SK-MEL-5 (cell line): ENCODE measurements at regions not wholly inside any gene's neighbourhood (a gene's known extent, or its start where the extent isn't known, plus 50 kb on each side); places are given as distances from the start of the nearest gene placed in this dataset.
"Not testable (repeated sequence)": the region's sequence is repeated elsewhere in the genome, so short reads cannot be mapped to it uniquely, and the experiment has no call there.

Experiments
- DNase-seq: peaks from one replicate; pipeline ENCODE4 v3.0.0-alpha.2; 2016; ENCODE audit warnings: low read depth, low spot score
- in situ Hi-C: cut with HindIII; loops from 2 replicates; pipeline ENCODE4 v1.10.0; 2016; ENCODE audit warnings: low sequenced_read_pairs, high pct_unique_total_duplicates, low pct_unique_long_range_greater_than_20kb

DNA sequence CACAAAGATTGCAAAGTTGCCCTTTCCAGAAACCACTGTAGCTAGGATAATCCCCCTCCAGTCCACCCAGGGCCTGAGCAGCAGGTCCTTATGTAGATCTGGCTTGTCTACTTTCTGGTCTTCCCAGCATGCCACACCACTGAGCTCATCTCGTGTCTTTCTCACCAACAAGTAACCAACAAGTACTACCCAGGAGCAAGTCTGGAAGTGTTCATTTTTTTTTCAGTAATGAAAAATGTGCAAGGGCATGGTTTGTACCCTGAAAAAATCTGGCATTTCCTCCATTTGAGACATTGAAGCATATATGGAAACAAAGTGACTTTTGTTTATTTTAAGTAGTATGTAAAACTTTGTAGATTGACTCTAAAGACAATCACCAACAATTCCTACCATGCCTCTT, 120.8 kb downstream of the INHBA start:
- in situ Hi-C loops, result no loop called here
- no peak for DNase-seq

GRCh38 chr7:41581041-41581440, 121.8 kb downstream of the INHBA start:
- in situ Hi-C loops, result no loop called here
- no peak for DNase-seq

DNA sequence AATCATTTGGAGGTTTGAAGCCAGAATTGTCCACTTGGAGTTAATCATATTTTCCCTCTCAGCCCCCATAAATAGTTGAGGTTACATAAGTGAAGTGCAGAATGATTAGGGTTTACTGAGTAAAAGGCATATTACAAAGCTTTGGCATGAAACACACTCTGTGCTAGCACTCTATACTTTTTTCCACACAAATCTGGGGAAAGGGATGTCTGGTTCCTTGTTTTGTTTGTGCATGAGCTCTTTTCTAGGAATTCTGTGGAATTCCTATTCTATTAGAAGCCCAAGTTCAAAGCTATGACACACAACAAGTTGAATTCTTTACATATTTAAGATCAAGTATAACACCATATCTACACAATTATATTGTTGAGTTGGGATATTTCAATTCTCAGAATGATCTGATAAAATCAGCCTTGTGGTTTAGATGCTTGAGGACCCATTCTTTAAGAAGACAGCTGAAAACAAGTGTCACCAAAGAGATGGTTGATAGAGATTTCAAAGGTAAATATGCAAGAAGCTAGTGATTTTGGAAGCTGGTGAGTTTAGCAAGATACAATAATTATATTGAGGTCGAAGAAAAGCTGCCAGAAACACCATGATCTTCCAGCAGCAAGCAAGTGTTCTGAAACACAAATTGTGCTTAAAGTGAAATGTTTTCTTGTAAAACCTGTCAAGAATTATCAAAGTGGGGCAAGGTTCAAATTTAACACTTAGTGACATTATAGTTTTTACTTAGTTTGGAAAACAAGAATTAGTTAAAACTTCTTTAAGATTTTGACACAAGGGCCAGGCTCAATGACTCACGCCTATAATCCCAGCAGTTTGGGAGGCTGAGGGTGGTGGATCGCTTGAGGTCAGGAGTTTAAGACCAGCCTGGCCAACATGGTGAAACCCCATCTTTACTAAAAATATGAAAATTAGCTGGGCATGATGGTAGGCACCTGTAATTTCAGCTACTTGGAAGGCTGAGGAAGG, 122.6 kb downstream of the INHBA start:
- in situ Hi-C loops, result no loop called here
- DNase-seq, result no peak

DNA sequence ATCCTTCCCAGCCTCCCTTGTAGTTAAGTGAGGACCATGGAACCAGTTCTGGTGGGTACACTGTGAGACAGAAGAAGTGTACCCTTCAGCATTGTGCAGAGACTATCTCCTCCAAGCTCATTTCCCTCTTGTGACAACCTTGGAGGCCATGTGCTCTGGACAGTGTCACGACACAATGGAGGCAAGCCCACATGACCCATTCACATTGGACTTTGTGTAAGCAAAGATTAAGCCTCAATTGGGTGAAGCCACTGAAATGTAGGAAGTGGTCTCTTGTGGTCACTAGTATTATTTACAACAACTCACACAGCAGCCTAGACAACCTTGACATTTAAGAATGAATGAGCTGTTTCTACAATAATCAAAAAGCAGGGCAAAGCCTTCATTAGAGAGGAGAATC, 124.2 kb downstream of the INHBA start:
- peak; percentile 13 for DNase-seq

GRCh38 chr7:41576166-41576565, 126.7 kb downstream of the INHBA start:
- no peak for DNase-seq
- in situ Hi-C loops, result no loop called here

More for the DNA sequence above, 124.2 kb downstream of the INHBA start:
- in situ Hi-C loops, result no loop called here

DNA sequence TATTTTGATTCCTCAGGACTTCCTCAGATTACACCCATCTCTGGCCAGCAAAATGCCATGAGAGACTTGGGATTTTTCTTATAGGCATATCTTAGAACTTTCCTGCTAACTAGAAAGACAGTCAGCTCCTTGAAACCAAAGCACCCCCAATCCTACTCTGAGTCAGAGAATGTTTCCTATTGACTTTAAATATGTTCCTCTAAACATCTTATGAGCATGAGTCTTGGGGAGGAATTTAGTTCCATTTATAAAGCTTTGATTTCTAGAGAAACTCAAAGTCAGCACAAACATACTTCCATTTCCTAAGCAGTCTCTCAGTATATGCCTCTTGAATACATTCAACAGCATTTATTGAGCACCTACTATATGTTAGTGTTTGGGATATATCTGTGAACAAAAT, 128.5 kb downstream of the INHBA start:
- no peak for DNase-seq
- in situ Hi-C loops, result no loop called here

- no peak for DNase-seq
- in situ Hi-C loops, result no loop called here
Measured at GRCh38 chr7:41573862-41574261, 129.0 kb downstream of the INHBA start.

GRCh38 chr7:41573443-41573842, 129.4 kb downstream of the INHBA start:
- DNase-seq, result no peak
- in situ Hi-C loops, result no loop called here

DNA sequence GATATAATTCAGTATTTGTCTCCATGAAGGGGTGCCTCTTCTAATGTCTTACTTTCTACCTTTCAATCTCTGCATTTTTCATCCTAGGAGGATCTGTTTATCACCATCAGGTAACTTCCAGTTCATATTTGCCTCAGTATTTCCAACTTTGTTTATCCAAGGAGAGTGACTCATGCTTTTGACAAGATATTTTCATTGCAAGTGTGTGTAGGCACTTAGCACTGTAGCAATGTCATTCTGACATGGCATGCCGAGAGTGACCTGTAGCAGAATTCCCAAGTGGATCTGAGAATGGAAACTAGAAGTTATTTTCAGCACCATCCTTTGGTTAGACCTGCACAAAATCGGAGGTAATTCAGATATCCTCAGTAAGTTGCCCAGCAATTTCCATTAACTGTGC, 129.9 kb downstream of the INHBA start:
- DNase-seq, result no peak
- in situ Hi-C loops, result no loop called here

DNA sequence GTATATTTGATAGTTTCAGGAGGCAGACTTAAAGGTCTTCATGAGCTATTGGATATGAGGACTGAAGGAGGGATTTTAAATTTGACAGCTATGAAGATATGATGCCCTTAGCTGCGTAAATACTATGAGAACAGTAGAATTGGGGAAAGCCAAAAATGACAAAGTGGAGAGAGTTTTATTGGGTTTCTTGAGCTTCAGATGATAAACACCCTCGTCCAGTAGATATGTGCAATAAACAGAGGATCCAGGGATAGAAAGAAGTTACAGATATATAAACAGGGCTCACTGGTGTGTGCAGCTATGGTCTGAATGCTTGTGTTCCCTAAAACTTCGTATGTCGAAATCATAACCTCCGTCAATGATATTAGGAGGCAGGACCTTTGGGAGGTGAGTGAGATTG, 131.3 kb downstream of the INHBA start:
- no peak for DNase-seq
- in situ Hi-C loops, result no loop called here

DNA sequence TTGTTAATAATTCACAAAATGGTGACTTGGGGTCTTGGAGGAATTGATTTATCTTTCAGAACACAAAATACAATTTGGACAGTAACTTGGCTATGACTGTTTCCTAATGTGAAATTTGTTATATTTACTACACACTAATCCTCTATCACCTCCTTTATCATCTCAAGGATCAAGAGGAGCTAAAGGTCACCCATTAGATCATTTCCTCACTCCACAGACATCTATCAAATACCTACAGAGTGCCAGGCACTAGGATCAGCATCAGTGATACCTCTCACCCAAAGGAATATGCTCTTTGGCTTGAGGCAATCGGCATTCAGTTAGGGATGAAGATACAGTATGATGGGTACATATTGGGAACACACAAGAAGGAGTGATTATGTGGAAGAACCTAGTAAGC, 132.1 kb downstream of the INHBA start:
- DNase-seq, result no peak
- in situ Hi-C loops, result no loop called here

DNA sequence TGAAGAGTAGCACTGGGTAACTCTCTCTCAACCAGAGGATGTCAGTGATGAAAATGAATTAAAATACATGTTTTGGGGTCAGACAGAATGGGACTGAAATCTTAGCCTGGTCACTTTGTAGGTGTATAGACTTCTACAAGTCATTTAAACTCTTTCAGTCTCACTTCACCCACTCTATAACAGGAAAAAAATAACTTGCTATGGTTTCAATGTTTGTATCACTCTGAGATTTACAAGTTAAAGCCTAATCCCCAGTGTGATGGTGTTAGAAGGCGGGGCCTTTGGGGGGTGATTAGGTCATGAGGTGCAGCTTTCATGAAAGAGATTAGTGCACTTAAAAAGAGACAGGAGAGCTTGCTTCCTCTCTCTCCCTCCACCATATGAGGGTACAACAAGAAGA, 134.8 kb downstream of the INHBA start:
- no peak for DNase-seq
- in situ Hi-C loops, result no loop called here

GRCh38 chr7:41567731-41568114, 135.2 kb downstream of the INHBA start:
- in situ Hi-C loops, result no loop called here
- DNase-seq, result no peak

DNA sequence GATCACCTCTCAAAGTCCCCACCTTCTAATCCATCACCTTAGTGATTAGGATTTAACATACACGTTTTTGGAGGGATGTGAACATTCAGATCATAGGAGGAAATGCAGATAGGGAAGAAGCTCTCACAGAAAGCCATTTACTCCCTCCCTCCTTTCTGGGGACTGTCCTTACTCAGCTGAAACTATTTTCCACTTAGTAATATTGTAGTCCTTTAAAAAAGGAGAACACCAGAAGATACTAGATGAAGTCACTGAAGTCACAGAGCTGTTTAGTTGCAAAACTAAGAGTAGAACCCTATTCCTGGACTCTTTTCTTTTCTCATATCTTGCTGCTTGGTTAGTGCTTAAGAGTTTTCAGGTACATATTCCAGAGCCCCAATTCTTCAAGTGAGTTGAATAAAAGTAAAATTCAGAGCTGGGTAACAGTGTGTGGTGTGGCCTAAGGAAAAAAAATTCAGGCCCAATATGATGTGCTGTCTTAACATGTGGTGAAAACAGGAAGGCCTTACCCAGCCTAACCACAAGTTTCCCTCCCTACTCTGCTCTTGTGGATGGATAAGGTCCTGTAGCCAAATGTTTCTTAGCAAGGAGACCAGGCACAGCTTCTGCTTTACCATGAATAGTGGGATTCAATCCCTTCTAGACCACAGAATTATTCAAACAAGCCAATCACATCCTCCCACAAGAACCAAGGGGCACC, 135.7 kb downstream of the INHBA start:
- DNase-seq, result no peak
- in situ Hi-C loops, result no loop called here

DNA sequence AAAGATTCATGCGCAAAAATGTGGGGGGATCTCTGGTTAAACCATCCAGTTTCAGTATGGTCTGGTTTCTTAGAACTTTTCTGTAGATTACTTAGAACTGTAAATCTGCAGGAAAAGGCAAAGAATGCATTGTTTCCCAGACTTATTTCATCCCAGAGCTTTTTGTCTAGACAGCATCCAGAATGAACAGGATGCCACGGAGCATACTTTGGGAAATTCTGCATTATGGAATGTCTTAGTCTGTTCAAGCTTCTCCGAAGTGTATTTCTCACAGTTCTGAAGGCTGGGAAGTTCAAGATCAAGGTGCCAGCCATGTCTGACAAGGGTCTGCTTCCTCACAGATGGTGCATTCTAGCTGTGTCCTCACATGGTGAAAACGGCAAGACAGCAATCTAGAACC, 136.3 kb downstream of the INHBA start:
- no peak for DNase-seq
- in situ Hi-C loops, result no loop called here

GRCh38 chr7:41565655-41566054, 137.2 kb downstream of the INHBA start:
- in situ Hi-C loops, result no loop called here
- no peak for DNase-seq

DNA sequence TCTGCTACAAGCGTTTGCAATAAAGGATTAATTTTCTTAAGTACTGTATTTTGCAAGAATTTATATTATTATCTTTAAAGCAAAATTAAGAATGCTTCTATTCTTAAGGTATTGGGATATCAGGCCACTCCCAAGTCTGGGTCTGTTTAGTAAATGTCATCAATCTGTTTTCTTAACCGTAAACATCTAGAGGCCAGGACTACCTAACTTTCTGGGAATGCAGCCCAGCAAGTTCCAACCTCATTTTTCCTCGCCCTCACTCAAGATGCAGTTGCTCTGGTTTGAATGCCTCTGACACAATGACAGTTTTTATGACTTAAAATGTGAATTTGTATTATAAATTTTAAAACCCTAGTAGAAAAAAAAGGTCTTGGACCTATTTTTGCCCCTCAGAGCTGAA, 143.5 kb downstream of the INHBA start:
- DNase-seq, result no peak

GRCh38 chr7:41554481-41554880, 148.4 kb downstream of the INHBA start:
- DNase-seq, result no peak
- in situ Hi-C loops, result no loop called here

More for the DNA sequence above, 143.5 kb downstream of the INHBA start:
- in situ Hi-C loops, result no loop called here

DNA sequence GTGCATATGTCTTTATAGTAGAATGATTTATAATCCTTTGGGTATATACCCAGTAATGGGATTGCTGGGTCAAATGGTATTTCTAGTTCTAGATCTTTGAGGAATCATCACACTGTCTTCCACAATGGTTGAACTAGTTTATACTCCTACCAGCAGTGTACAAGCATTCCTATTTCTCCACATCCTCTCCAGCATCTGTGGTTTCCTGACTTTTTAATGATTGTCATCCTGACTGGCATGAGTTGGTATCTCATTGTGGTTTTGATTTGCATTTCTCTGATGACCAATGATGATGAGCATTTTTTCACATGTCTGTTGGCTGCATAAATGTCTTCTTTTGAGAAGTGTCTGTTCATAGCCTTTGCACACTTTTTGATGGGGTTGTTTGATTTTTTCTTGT, 152.8 kb downstream of the INHBA start:
- in situ Hi-C loops, DNase-seq: not testable (repeated sequence)
